NOMO-1 treated with dmso at 0.1 percent for 144 hours (cell line): ENCODE measurements at regions not wholly inside any gene's neighbourhood (a gene's known extent, or its start where the extent isn't known, plus 50 kb on each side); places are given as distances from the start of the nearest gene placed in this dataset.

Experiments used
- DNase-seq: peaks from one replicate; lab custom pipeline; 2025; ENCODE audit not compliant: unreplicated experiment; lab: John Stamatoyannopoulos, UW

GRCh38 chr18:22260208-22260820 is 90.9 kb downstream of the GATA6 start:
- no peak for DNase-seq

GRCh38 chr18:22257022-22257543 is 87.7 kb downstream of the GATA6 start:
- peak; percentile 68 for DNase-seq

- DNase-seq: no peak
These were observed 84.7 kb downstream of the GATA6 start for GRCh38 chr18:22254088-22254487.

DNA sequence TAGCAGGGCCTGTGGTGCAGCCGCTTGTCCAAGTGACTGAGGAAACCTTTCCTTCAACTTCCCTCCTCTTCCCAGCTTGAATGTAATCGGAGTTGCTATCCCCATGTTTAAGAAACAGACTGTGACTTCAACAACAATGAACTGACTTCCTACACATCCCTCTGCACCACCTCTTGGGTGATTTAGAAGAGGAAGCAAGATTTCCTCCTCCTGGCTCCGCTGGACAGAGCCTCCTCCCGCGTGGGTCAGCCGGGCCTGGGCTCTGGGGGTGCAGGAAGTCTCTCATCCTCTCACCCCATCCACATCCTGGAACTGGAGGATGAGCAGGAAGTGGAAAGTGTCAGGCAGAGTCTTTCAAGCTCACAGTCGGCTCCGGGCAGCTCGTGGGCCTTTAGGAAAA is 84.3 kb downstream of the GATA6 start:
- no peak for DNase-seq

- no peak for DNase-seq
These were observed 83.8 kb downstream of the GATA6 start for GRCh38 chr18:22253156-22253555.
